Memory B cell (primary cell): ENCODE measurements at regions not wholly inside any gene's neighbourhood (a gene's known extent, or its start where the extent isn't known, plus 50 kb on each side); places are given as distances from the start of the nearest gene placed in this dataset.

Source experiments
- ATAC-seq: fragments of 150-1000 bp; cut with Tn5 transposase; 2 replicates; pipeline ENCODE4 v1.10.0; 2021; ENCODE audit warnings: low read depth, mild to moderate bottlenecking, moderate library complexity
- DNase-seq, 2 donors: peaks; one replicate each; pipeline ENCODE4 v3.0.0; 2022; ENCODE audit warnings: low spot score in 2 of 2
- H3K27ac Mint-ChIP-seq: one replicate; pipeline ENCODE4 v1.8.0; 2022; ENCODE audit warnings: mild to moderate bottlenecking, moderate library complexity, mixed read lengths
- H3K27me3 Mint-ChIP-seq: one replicate; pipeline ENCODE4 v1.8.0; 2022; ENCODE audit warnings: mixed read lengths
- H3K36me3 Mint-ChIP-seq: one replicate; pipeline ENCODE4 v1.8.0; 2022; ENCODE audit warnings: mild to moderate bottlenecking, mixed read lengths
- H3K4me1 Mint-ChIP-seq: one replicate; pipeline ENCODE4 v1.8.0; 2022; ENCODE audit warnings: mixed read lengths
- H3K4me3 Mint-ChIP-seq: one replicate; pipeline ENCODE4 v1.8.0; 2022; ENCODE audit warnings: mild to moderate bottlenecking, moderate library complexity, mixed read lengths
- H3K9me3 Mint-ChIP-seq: one replicate; pipeline ENCODE4 v1.8.0; 2022; ENCODE audit warnings: mixed read lengths

- Mint-ChIP-seq H3K27me3 (peaks cover 17% of the 10 kb centered on the region), H3K27ac (no peak overlapping the region), H3K36me3 (no peaks in the 10 kb centered on the region), H3K9me3 (no peaks in the 10 kb centered on the region), H3K4me1 (no peaks in the 10 kb centered on the region), H3K4me3 (no peak overlapping the region)
- DNase-seq, result no peak
- no peak for ATAC-seq
Observed at GRCh38 chr10:111265341-111265740, 188.5 kb downstream of the ADRA2A start.

DNA sequence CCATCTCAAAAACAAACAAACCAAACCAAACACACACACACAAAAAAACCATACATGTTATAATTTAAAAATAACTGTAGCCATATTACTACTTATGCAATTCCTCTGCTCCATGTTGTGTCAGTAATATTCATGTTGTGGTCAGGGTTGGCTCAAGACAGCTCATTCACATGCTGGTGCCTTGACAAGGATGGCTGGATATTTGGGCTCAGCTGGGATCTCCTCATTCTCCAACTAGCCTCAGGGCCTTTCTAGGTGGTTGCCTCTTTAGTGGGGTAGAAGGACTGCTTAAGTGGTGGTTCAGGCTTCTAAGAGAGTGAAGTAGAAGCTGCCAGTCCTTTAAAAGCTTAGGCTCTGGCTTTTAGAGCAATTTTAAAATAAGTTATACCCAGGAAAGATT is 189.3 kb downstream of the ADRA2A start:
- H3K4me1 Mint-ChIP-seq, result no peaks in the 10 kb centered on the region
- H3K27me3 Mint-ChIP-seq, result peaks cover 20% of the 10 kb centered on the region
- no peak overlapping the region for H3K27ac Mint-ChIP-seq
- DNase-seq (no peak), ATAC-seq (no peak)
- no peaks in the 10 kb centered on the region for H3K9me3 Mint-ChIP-seq
- no peak overlapping the region for H3K4me3 Mint-ChIP-seq
- no peaks in the 10 kb centered on the region for H3K36me3 Mint-ChIP-seq

DNA sequence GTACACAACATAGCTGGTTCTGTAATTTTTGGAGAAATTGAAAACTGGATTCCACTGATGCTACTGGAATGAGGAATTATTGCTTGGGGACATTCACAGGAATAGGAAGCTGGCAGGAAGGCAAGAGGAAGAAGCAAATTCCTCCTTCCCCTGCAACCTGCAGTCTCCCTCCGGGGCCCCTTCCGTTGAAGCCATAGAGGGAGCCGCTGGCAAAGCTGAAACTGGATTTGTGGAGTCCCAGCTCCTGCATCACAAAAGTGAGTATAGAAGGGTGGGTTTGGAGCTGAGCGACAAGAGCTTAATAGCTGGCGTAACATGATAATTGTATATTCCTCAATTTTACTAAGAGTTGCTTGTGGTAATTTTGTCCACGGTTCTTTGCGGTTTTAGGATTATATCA is 190.8 kb downstream of the ADRA2A start:
- no peak for ATAC-seq
- Mint-ChIP-seq H3K36me3 (no peaks in the 10 kb centered on the region), H3K9me3 (no peaks in the 10 kb centered on the region), H3K4me3 (no peak overlapping the region), H3K27ac (no peak overlapping the region), H3K27me3 (peaks cover 21% of the 10 kb centered on the region), H3K4me1 (no peaks in the 10 kb centered on the region)
- DNase-seq, result no peak

- DNase-seq, result no peak
- H3K27ac Mint-ChIP-seq, result no peak overlapping the region
- ATAC-seq, result no peak
- H3K27me3 Mint-ChIP-seq, result peaks cover 29% of the 10 kb centered on the region
- no peaks in the 10 kb centered on the region for H3K9me3 Mint-ChIP-seq
- no peak overlapping the region for H3K4me3 Mint-ChIP-seq
- H3K4me1 Mint-ChIP-seq, result no peaks in the 10 kb centered on the region
- no peaks in the 10 kb centered on the region for H3K36me3 Mint-ChIP-seq
Observed at GRCh38 chr10:111273235-111273634, 196.4 kb downstream of the ADRA2A start.

GRCh38 chr10:111273635-111274034 is 196.8 kb downstream of the ADRA2A start:
- DNase-seq, result no peak
- no peak for ATAC-seq
- Mint-ChIP-seq H3K4me1 (no peaks in the 10 kb centered on the region), H3K9me3 (no peaks in the 10 kb centered on the region), H3K27ac (no peak overlapping the region), H3K27me3 (peaks cover 29% of the 10 kb centered on the region), H3K4me3 (no peak overlapping the region), H3K36me3 (no peaks in the 10 kb centered on the region)

DNA sequence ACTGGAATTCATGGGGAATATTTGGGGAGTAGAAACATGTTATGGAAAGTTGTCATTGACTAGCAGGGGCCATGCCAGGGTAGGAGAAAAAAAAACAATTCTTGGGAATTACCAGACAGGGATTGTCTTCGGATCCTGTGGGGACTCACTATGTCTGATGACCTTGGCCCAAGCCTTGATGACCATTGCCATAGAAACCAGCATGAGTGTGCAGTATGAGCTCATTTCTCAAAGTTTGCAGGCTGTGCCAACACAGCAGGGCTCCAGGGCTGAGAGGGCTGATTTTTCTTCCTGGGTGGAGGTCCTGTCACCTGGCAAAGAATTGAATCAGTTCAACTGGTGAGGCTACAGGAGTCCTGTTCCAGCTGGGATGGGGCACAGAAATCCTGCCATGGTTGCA is 198.3 kb downstream of the ADRA2A start:
- Mint-ChIP-seq H3K4me1 (no peaks in the 10 kb centered on the region), H3K9me3 (no peaks in the 10 kb centered on the region), H3K27ac (no peak overlapping the region), H3K27me3 (peaks cover 22% of the 10 kb centered on the region), H3K36me3 (no peaks in the 10 kb centered on the region), H3K4me3 (no peak overlapping the region)
- ATAC-seq, result no peak
- no peak for DNase-seq

- ATAC-seq, result no peak
- Mint-ChIP-seq H3K9me3 (no peaks in the 10 kb centered on the region), H3K4me1 (no peaks in the 10 kb centered on the region), H3K4me3 (no peak overlapping the region), H3K36me3 (no peaks in the 10 kb centered on the region), H3K27ac (no peak overlapping the region), H3K27me3 (peaks cover 18% of the 10 kb centered on the region)
- no peak for DNase-seq
Observed at GRCh38 chr10:111277661-111278060, 200.8 kb downstream of the ADRA2A start.

DNA sequence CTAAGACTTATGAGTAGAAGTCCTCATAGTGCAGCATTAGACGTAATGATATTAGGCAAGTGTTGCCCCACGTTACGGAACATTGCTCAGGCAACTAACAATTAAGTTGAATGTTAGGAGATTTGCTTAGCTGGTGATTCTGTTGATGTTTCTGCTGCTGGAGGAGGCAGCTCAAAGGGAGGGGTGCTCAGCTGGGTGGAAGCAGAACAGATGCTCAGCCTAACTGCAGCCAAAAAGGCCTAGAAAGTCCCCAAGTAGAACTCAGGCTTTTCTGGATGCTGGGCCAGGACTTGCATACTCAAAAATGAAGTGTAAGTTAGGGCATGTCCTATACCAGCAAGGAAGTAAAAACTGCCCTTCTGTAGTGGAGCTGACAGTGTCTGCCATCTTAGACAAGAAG is 201.4 kb downstream of the ADRA2A start:
- ATAC-seq, result no peak
- H3K36me3 Mint-ChIP-seq, result no peaks in the 10 kb centered on the region
- no peak for DNase-seq
- H3K9me3 Mint-ChIP-seq, result no peaks in the 10 kb centered on the region
- no peak overlapping the region for H3K4me3 Mint-ChIP-seq
- H3K27ac Mint-ChIP-seq, result no peak overlapping the region
- H3K27me3 Mint-ChIP-seq, result peaks cover 13% of the 10 kb centered on the region
- no peaks in the 10 kb centered on the region for H3K4me1 Mint-ChIP-seq

DNA sequence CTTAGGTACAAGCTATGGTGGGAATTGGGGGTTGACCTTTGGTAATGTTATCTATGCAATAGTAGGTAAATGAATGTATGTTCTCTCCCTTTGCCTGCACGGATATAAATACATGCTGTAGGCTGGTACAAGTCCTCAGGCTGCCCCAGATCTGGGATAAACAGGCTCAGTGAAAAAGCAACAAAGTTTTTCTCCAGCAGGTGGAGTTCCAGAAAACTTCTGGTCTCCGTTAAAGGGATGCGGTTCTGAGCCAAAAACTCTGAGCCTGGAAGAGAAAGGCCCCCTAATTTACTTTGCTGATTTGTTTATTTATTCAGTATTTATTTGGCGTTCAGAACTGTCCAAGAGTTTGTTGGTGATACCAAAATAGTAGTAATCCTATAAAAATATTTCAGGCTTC is 204.7 kb downstream of the ADRA2A start:
- DNase-seq (no peak), ATAC-seq (no peak)
- Mint-ChIP-seq H3K27me3 (peaks cover 7% of the 10 kb centered on the region), H3K4me3 (no peak overlapping the region), H3K27ac (no peak overlapping the region), H3K4me1 (no peaks in the 10 kb centered on the region), H3K36me3 (no peaks in the 10 kb centered on the region), H3K9me3 (no peaks in the 10 kb centered on the region)

DNA sequence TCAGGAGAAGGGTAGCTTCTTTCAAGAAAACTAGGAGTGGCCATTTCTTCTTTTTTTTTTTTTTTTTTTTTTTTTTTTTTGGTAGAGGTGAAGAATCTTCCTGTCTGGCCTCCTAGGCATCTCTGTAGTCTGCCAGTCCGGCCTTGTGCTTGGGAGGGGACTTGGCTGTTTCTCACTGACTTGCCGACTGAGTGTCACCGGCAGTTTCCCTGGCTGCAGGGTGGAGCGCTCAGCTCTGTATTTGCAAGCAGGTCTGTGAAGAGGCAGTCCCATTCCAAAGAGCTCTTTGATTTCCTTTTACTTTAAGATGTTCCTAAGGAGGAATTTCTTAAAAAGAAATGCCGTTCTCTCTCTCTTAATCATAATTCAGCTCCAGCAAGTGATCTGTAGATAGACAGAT is 212.6 kb downstream of the ADRA2A start:
- Mint-ChIP-seq H3K4me3 (no peak overlapping the region), H3K36me3 (no peaks in the 10 kb centered on the region), H3K4me1 (no peaks in the 10 kb centered on the region), H3K27me3 (peaks cover 6% of the 10 kb centered on the region), H3K9me3 (no peaks in the 10 kb centered on the region), H3K27ac (no peak overlapping the region)
- no peak for DNase-seq
- ATAC-seq, result no peak

GRCh38 chr10:111290649-111291048 is 213.8 kb downstream of the ADRA2A start:
- H3K4me3 Mint-ChIP-seq, result no peak overlapping the region
- no peaks in the 10 kb centered on the region for H3K9me3 Mint-ChIP-seq
- no peak for DNase-seq
- peaks cover 6% of the 10 kb centered on the region for H3K27me3 Mint-ChIP-seq
- no peak overlapping the region for H3K27ac Mint-ChIP-seq
- no peaks in the 10 kb centered on the region for H3K36me3 Mint-ChIP-seq
- ATAC-seq, result no peak
- no peaks in the 10 kb centered on the region for H3K4me1 Mint-ChIP-seq

DNA sequence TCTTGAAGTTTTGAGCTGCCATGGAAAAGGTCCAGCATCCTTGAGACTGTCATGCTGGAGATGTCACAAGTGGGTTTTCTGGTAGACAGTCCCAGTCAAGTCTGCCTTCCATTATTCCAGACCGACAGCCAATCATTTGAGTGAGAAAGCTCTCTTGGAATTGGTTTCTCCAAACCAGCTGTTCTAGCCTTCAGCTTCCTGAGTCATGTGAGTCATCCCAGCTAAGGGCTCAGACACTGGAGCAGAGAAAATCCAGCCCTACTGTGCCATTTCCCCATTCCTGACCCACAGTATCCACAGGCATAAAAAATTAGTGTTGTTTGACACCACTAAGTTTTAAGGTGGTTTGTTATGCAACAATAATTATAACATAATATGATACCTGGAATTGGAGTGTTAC is 219.0 kb downstream of the ADRA2A start:
- Mint-ChIP-seq H3K36me3 (no peaks in the 10 kb centered on the region), H3K27ac (no peak overlapping the region), H3K9me3 (no peaks in the 10 kb centered on the region), H3K4me3 (no peak overlapping the region), H3K4me1 (no peaks in the 10 kb centered on the region), H3K27me3 (peaks cover 4% of the 10 kb centered on the region)
- no peak for ATAC-seq
- no peak for DNase-seq

DNA sequence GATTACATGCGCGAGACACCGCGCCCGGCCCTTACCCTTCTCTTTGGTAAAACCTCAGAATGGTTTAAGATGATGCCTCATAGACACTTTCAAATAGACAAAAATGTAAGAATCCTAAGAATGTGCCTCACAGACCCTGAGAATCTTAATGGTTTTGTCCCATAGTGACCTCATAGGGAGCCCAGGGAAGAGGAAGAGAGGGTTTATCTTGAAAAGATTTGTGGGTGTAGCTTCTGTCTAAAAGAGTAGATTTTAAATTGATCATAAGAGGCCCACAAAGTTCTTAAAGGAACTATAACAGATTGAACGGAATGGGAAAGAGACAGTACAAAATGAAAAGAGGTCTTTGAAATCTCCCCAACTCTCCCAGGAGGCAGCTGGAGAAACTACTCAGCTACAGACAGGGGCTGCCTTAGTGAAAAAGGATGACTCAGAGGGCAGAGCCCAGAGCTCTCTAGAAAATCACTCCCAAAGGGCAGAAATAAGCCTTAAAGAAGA is 220.6 kb downstream of the ADRA2A start:
- ATAC-seq (no peak), DNase-seq (no peak)
- H3K27me3 Mint-ChIP-seq, result peaks cover 8% of the 10 kb centered on the region

DNA sequence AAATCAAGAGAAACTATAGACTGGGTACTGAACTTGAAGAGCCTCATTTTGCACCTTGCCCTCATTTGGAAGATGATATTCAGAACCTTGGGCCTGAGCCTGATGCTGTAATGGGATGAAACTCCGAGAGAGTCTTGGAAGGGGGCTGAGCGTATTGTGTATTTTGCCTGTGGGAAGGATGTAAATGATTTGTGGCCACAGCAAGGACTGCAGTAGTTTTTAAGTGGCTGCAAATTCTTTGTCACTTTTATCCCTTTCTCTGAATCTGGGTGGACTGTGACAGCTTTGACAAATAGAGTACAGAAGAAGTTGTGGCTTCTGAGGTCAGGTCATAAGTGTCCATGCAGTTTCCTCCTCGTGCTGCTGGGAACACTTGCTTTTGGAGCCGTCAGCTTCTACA is 221.2 kb downstream of the ADRA2A start:
- no peak overlapping the region for H3K4me3 Mint-ChIP-seq
- H3K4me1 Mint-ChIP-seq, result no peaks in the 10 kb centered on the region
- ATAC-seq, result no peak
- peaks cover 7% of the 10 kb centered on the region for H3K27me3 Mint-ChIP-seq
- no peaks in the 10 kb centered on the region for H3K9me3 Mint-ChIP-seq
- no peaks in the 10 kb centered on the region for H3K36me3 Mint-ChIP-seq
- DNase-seq, result no peak
- H3K27ac Mint-ChIP-seq, result no peak overlapping the region

More for the DNA sequence above, 220.6 kb downstream of the ADRA2A start:
- Mint-ChIP-seq H3K4me1 (no peaks in the 10 kb centered on the region), H3K9me3 (no peaks in the 10 kb centered on the region), H3K36me3 (no peaks in the 10 kb centered on the region), H3K27ac (no peak overlapping the region), H3K4me3 (no peak overlapping the region)

GRCh38 chr10:111299037-111299436 is 222.2 kb downstream of the ADRA2A start:
- no peak overlapping the region for H3K4me3 Mint-ChIP-seq
- no peak for ATAC-seq
- no peak overlapping the region for H3K27ac Mint-ChIP-seq
- no peaks in the 10 kb centered on the region for H3K36me3 Mint-ChIP-seq
- peaks cover 7% of the 10 kb centered on the region for H3K27me3 Mint-ChIP-seq
- no peak for DNase-seq
- H3K4me1 Mint-ChIP-seq, result no peaks in the 10 kb centered on the region
- no peaks in the 10 kb centered on the region for H3K9me3 Mint-ChIP-seq
